ENCODE measurements at regions not wholly inside any gene's neighbourhood (a gene's known extent, or its start where the extent isn't known, plus 50 kb on each side); places are given as distances from the start of the nearest gene placed in this dataset.
A peak's percentile ranks its signal among the peaks of the same experiment; 100 is the strongest.

- TF ChIP-seq CTCF (conservative IDR thresholded peaks at IDR 0.05), result no peak
- no peak overlapping the region for H3K27ac ChIP-seq
Observed at GRCh38 chr3:113096188-113096892, 105.6 kb downstream of the GTPBP8 start.

GRCh38 chr3:113097960-113098447, 107.2 kb downstream of the GTPBP8 start:
- TF ChIP-seq CTCF (conservative IDR thresholded peaks at IDR 0.05), result no peak
- no peak overlapping the region for H3K27ac ChIP-seq

GRCh38 chr3:113100063-113100462, 109.3 kb downstream of the GTPBP8 start:
- H3K27ac ChIP-seq, result no peak overlapping the region
- TF ChIP-seq CTCF (conservative IDR thresholded peaks at IDR 0.05), result no peak

- no peak for TF ChIP-seq CTCF (conservative IDR thresholded peaks at IDR 0.05)
- peak overlapping the region; percentile 43 for H3K27ac ChIP-seq
Observed at GRCh38 chr3:113103588-113103987, 107.8 kb upstream of the BOC start.

- H3K27ac ChIP-seq, result no peak overlapping the region; the same call in 1 of the 2 replicates
- no peak for TF ChIP-seq CTCF (conservative IDR thresholded peaks at IDR 0.05)
Observed at GRCh38 chr3:113104357-113105092, 106.8 kb upstream of the BOC start.

- TF ChIP-seq CTCF (conservative IDR thresholded peaks at IDR 0.05), result no peak
- no peak overlapping the region for H3K27ac ChIP-seq
Observed at GRCh38 chr3:113105093-113105449, 106.3 kb upstream of the BOC start.

- no peak for TF ChIP-seq CTCF (conservative IDR thresholded peaks at IDR 0.05)
- H3K27ac ChIP-seq, result no peak overlapping the region
Observed at GRCh38 chr3:113105966-113106660, 105.2 kb upstream of the BOC start.

Measured in VCaP (cell line).